ENCODE measurements at regions not wholly inside any gene's neighbourhood (a gene's known extent, or its start where the extent isn't known, plus 50 kb on each side); places are given as distances from the start of the nearest gene placed in this dataset.

DNA sequence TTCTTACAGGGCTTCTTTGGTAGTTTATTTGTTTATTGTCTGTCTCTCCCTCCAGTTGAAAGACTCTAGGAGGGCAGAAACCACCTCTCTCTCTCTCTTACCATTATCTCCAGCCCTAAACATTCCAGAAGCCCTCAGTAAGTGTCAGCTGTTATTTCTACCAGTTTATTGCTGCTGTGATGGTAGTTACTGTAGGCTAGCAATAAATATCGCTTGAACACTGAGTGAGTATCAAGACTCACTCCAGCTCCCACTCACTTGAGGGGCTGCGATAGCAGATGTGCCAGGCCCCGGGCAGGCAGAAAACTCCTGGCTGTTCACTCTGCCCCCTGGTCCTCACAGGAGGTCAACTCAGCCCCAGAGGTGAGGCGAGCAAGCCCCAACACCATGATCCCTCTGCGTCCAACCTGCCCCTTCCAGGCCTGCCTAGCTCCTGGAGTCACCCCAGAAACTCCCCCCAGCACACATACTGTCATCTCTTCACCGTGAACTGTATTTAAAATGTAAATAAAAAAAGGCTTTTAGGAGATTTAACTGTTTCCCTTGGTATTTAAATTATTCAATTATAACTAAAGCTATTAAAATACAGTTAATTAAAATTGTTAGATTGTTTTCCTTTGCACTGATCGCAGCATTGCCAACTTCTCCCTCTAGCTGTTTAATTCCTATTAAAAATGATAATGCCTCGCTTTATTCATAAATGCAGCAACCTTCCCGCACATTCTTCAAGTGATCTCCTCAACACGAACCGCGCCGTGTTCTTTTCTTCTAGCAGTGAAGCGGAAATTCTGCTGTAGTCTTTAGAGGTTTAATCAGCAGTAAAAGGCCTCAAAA, 321.1 kb upstream of the ZMIZ1 start:
- intact Hi-C loops (cut with micrococcal nuclease; ENCODE audit: unreplicated experiment) = no loop called here
- Histone ChIP-seq H3K36me3 (ENCODE audit: insufficient read depth, low read length) (no peaks in the 10 kb centered on the region), H3K79me2 (ENCODE audit: insufficient read depth, low read depth, low read length) (no peaks in the 10 kb centered on the region), H2AFZ (ENCODE audit: low read length) (no peak overlapping the region), H3K9me2 (ENCODE audit: insufficient read depth, low read length) (no peaks in the 10 kb centered on the region), H3K4me1 (ENCODE audit: insufficient read depth, low read length, poor library complexity, severe bottlenecking) (peaks cover 8% of the 10 kb centered on the region), H3K4me3 (ENCODE audit: low read depth, low read length, poor library complexity, severe bottlenecking) (no peak overlapping the region), H4K20me1 (ENCODE audit: insufficient read depth, low read length) (no peaks in the 10 kb centered on the region), H3K27ac (ENCODE audit: low read depth, low read length, poor library complexity, severe bottlenecking) (no peak overlapping the region), H3K9me3 (ENCODE audit: low read length) (no peaks in the 10 kb centered on the region), H3K4me2 (ENCODE audit: low read length) (no peak overlapping the region)
- ChIA-PET POLR2A (no interaction called here), CTCF (ENCODE audit: unreplicated experiment) (no interaction called here)
- DNase-seq (ENCODE audit: low spot score) = no peak
- no peak for TF ChIP-seq EZH2phosphoT487 (IDR thresholded peaks at IDR 0.05; ENCODE audit: borderline replicate concordance, low read depth, low read length)
- TF ChIP-seq, protein P1, sequence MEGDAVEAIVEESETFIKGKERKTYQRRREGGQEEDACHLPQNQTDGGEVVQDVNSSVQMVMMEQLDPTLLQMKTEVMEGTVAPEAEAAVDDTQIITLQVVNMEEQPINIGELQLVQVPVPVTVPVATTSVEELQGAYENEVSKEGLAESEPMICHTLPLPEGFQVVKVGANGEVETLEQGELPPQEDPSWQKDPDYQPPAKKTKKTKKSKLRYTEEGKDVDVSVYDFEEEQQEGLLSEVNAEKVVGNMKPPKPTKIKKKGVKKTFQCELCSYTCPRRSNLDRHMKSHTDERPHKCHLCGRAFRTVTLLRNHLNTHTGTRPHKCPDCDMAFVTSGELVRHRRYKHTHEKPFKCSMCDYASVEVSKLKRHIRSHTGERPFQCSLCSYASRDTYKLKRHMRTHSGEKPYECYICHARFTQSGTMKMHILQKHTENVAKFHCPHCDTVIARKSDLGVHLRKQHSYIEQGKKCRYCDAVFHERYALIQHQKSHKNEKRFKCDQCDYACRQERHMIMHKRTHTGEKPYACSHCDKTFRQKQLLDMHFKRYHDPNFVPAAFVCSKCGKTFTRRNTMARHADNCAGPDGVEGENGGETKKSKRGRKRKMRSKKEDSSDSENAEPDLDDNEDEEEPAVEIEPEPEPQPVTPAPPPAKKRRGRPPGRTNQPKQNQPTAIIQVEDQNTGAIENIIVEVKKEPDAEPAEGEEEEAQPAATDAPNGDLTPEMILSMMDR (conservative IDR thresholded peaks at IDR 0.05; ENCODE audit: low read length) = no peak
- no TSS peak for BruUV-seq (replicated peaks)

DNA sequence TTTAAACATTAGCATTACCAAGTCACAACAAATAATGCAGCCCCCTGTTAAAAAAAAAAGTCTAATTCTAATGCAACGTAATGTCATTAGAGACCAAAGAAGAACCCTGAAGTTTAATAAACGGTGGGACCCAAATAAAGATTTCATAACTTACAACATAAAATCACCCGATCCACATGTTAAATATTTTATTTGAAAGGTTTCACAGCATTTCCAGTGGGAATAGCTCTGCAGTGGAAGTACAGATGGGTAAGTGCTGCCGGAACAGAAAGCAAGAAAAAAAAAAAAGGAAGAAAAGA, 320.6 kb upstream of the ZMIZ1 start:
- H3K27ac ChIP-seq (ENCODE audit: low read depth, low read length, poor library complexity, severe bottlenecking) = no peak overlapping the region
- peaks cover 2% of the 10 kb centered on the region for H3K4me1 ChIP-seq (ENCODE audit: insufficient read depth, low read length, poor library complexity, severe bottlenecking)
- TF ChIP-seq, protein P1 (conservative IDR thresholded peaks at IDR 0.05; ENCODE audit: low read length) = no peak
- TF ChIP-seq EZH2phosphoT487 (IDR thresholded peaks at IDR 0.05; ENCODE audit: borderline replicate concordance, low read depth, low read length) = no peak
- no peak overlapping the region for H2AFZ ChIP-seq (ENCODE audit: low read length)
- DNase-seq (ENCODE audit: low spot score) = no peak
- no peak overlapping the region for H3K4me2 ChIP-seq (ENCODE audit: low read length)
- H3K9me2 ChIP-seq (ENCODE audit: insufficient read depth, low read length) = no peaks in the 10 kb centered on the region
- BruUV-seq (replicated peaks) = no TSS peak
- H3K9me3 ChIP-seq (ENCODE audit: low read length) = no peaks in the 10 kb centered on the region
- H3K36me3 ChIP-seq (ENCODE audit: insufficient read depth, low read length) = no peaks in the 10 kb centered on the region
- H3K79me2 ChIP-seq (ENCODE audit: insufficient read depth, low read depth, low read length) = no peaks in the 10 kb centered on the region
- H3K4me3 ChIP-seq (ENCODE audit: low read depth, low read length, poor library complexity, severe bottlenecking) = no peak overlapping the region
- intact Hi-C loops (cut with micrococcal nuclease; ENCODE audit: unreplicated experiment) = no loop called here
- ChIA-PET POLR2A (no interaction called here), CTCF (ENCODE audit: unreplicated experiment) (no interaction called here)
- no peaks in the 10 kb centered on the region for H4K20me1 ChIP-seq (ENCODE audit: insufficient read depth, low read length)

DNA sequence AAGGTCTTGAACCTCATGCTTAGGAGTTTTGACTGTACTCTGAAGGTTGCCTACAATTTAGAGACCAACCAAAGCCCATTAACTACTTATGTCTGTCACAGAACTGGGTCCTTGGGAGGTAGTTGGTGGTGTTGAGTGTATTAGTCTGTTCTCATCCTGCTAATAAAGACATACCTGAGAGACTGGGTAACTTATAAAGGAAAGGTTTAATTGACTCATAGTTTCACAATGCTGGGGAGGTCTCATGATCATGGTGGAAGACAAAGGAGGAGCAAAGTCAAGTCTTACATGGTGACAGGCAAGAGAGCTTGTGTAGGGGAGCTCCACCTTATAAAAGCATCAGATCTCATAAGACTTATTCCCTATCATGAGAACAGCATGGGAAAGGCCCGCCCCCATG, 319.6 kb upstream of the ZMIZ1 start:
- H3K9me2 ChIP-seq (ENCODE audit: insufficient read depth, low read length) = no peaks in the 10 kb centered on the region
- ChIA-PET CTCF (ENCODE audit: unreplicated experiment) (no interaction called here), POLR2A (no interaction called here)
- no peaks in the 10 kb centered on the region for H3K36me3 ChIP-seq (ENCODE audit: insufficient read depth, low read length)
- no peaks in the 10 kb centered on the region for H3K9me3 ChIP-seq (ENCODE audit: low read length)
- no peak overlapping the region for H2AFZ ChIP-seq (ENCODE audit: low read length)
- H3K4me2 ChIP-seq (ENCODE audit: low read length) = no peak overlapping the region
- intact Hi-C loops (cut with micrococcal nuclease; ENCODE audit: unreplicated experiment) = no loop called here
- no peak for DNase-seq (ENCODE audit: low spot score)
- H3K4me3 ChIP-seq (ENCODE audit: low read depth, low read length, poor library complexity, severe bottlenecking) = no peak overlapping the region
- no peak for TF ChIP-seq EZH2phosphoT487 (IDR thresholded peaks at IDR 0.05; ENCODE audit: borderline replicate concordance, low read depth, low read length)
- TF ChIP-seq, protein P1 (conservative IDR thresholded peaks at IDR 0.05; ENCODE audit: low read length) = no peak
- no peaks in the 10 kb centered on the region for H3K79me2 ChIP-seq (ENCODE audit: insufficient read depth, low read depth, low read length)
- no TSS peak for BruUV-seq (replicated peaks)
- no peaks in the 10 kb centered on the region for H4K20me1 ChIP-seq (ENCODE audit: insufficient read depth, low read length)
- H3K4me1 ChIP-seq (ENCODE audit: insufficient read depth, low read length, poor library complexity, severe bottlenecking) = no peaks in the 10 kb centered on the region
- H3K27ac ChIP-seq (ENCODE audit: low read depth, low read length, poor library complexity, severe bottlenecking) = no peak overlapping the region

Measured in OCI-LY7 (cell line).